ENCODE measurements at regions not wholly inside any gene's neighbourhood (a gene's known extent, or its start where the extent isn't known, plus 50 kb on each side); places are given as distances from the start of the nearest gene placed in this dataset.

- no peak for DNase-seq
Measured at GRCh38 chr13:106623799-106624460, 56.0 kb upstream of the ARGLU1 start.

- no peak for DNase-seq
Measured at GRCh38 chr13:106621833-106622232, 53.9 kb upstream of the ARGLU1 start.

- peak in 1 of 2 donors; percentile 30 for DNase-seq
Measured at GRCh38 chr13:106619688-106620555, 52.0 kb upstream of the ARGLU1 start.

Data from bone marrow (tissue), 2 donors.